ENCODE measurements at regions not wholly inside any gene's neighbourhood (a gene's known extent, or its start where the extent isn't known, plus 50 kb on each side); places are given as distances from the start of the nearest gene placed in this dataset.

GRCh38 chr12:131351319-131352028 is 359.4 kb upstream of the SFSWAP start:
- TF ChIP-seq GATA2 (IDR thresholded peaks at IDR 0.05; ENCODE audit: low read depth, low read length) = no peak
- TF ChIP-seq GATA3 (IDR thresholded peaks at IDR 0.05; ENCODE audit: low read depth, low read length) = no peak
